GM21367 (cell line): ENCODE measurements at regions not wholly inside any gene's neighbourhood (a gene's known extent, or its start where the extent isn't known, plus 50 kb on each side); places are given as distances from the start of the nearest gene placed in this dataset.
"Not testable (repeated sequence)": the region's sequence is repeated elsewhere in the genome, so short reads cannot be mapped to it uniquely, and the experiment has no call there.

ENCODE experiments used
- ATAC-seq: cut with Tn5 transposase; IDR thresholded peaks from one replicate; pipeline ENCODE4 v1.9.1; 2021; ENCODE audit not compliant: unreplicated experiment

- peak; percentile 52 for ATAC-seq
These were observed 216.1 kb downstream of the TRIM36 start for GRCh38 chr5:114953565-114953964.

GRCh38 chr5:114952876-114953275 lies 216.8 kb downstream of the TRIM36 start:
- ATAC-seq, result no peak

- ATAC-seq, result no peak
These were observed 220.0 kb downstream of the TRIM36 start for GRCh38 chr5:114949756-114950155.

- ATAC-seq, result no peak
These were observed 220.6 kb downstream of the TRIM36 start for GRCh38 chr5:114948986-114949621.

GRCh38 chr5:114948363-114948762 lies 221.3 kb downstream of the TRIM36 start:
- ATAC-seq, result no peak

- no peak for ATAC-seq
These were observed 229.0 kb downstream of the TRIM36 start for GRCh38 chr5:114940709-114941108.

- ATAC-seq, result no peak
These were observed 234.2 kb downstream of the TRIM36 start for GRCh38 chr5:114935490-114935889.

- no peak for ATAC-seq
These were observed 240.9 kb downstream of the TRIM36 start for GRCh38 chr5:114928644-114929462.

GRCh38 chr5:114924769-114925168 lies 244.9 kb downstream of the TRIM36 start:
- no peak for ATAC-seq

GRCh38 chr5:114912189-114912920 lies 257.4 kb downstream of the TRIM36 start:
- ATAC-seq, result no peak

- no peak for ATAC-seq
These were observed 259.0 kb downstream of the TRIM36 start for GRCh38 chr5:114910727-114911126.

GRCh38 chr5:114909424-114909823 lies 260.3 kb downstream of the TRIM36 start:
- ATAC-seq, result no peak

- ATAC-seq, result no peak
These were observed 265.9 kb downstream of the TRIM36 start for GRCh38 chr5:114903767-114904166.

GRCh38 chr5:114898602-114899001 lies 271.1 kb downstream of the TRIM36 start:
- ATAC-seq, result no peak

GRCh38 chr5:114883675-114884074 lies 286.0 kb downstream of the TRIM36 start:
- no peak for ATAC-seq

- ATAC-seq, result no peak
These were observed 310.3 kb downstream of the TRIM36 start for GRCh38 chr5:114859438-114859735.

GRCh38 chr5:114858665-114859437 lies 310.9 kb downstream of the TRIM36 start:
- ATAC-seq, result no peak

GRCh38 chr5:114857941-114858551 lies 311.7 kb downstream of the TRIM36 start:
- no peak for ATAC-seq

- ATAC-seq, result not testable (repeated sequence)
These were observed 325.0 kb downstream of the TRIM36 start for GRCh38 chr5:114844711-114845110.

GRCh38 chr5:114839360-114839759 lies 330.3 kb downstream of the TRIM36 start:
- no peak for ATAC-seq

GRCh38 chr5:114838937-114839336 lies 330.8 kb downstream of the TRIM36 start:
- no peak for ATAC-seq
